PFSK-1 (cell line): ENCODE measurements at regions not wholly inside any gene's neighbourhood (a gene's known extent, or its start where the extent isn't known, plus 50 kb on each side); places are given as distances from the start of the nearest gene placed in this dataset.

Source experiments
- FOXP2 ChIP-seq: optimal IDR thresholded peaks from 2 replicates; pipeline ENCODE3; 2011; ENCODE audit warnings: borderline replicate concordance, control low read depth, inconsistent platforms; ENCODE audit not compliant: insufficient read depth; ENCODE audit errors: extremely low read length, extremely low read depth
- POLR2AphosphoS5 ChIP-seq: IDR thresholded peaks from 2 replicates; pipeline ENCODE4 v1.6.1; 2012; ENCODE audit warnings: low read depth, mild to moderate bottlenecking, control low read depth, low read length, moderate library complexity
- REST ChIP-seq, 2 experiments: IDR thresholded peaks; 2 replicates each; pipeline versions ENCODE4 v1.6.1 to v1.8.0; 2011 to 2012; ENCODE audit warnings: low read depth in 2 of 2, low read length in 2 of 2, control low read depth in 1 of 2, inconsistent platforms in 1 of 2, mild to moderate bottlenecking in 1 of 2, moderate library complexity in 1 of 2; ENCODE audit not compliant: insufficient read depth in 1 of 2
- SIN3A ChIP-seq: IDR thresholded peaks from 2 replicates; pipeline ENCODE4 v1.6.1; 2012; ENCODE audit warnings: mild to moderate bottlenecking, low read length, moderate library complexity, borderline replicate concordance; ENCODE audit not compliant: insufficient read depth
- TAF1 ChIP-seq: IDR thresholded peaks from 2 replicates; pipeline ENCODE4 v1.6.1; 2012; ENCODE audit warnings: low read length, control low read depth, borderline replicate concordance; ENCODE audit not compliant: insufficient read depth

GRCh38 chr3:24598695-24599470 lies 104.2 kb upstream of the THRB start:
- TF ChIP-seq POLR2AphosphoS5: no peak
- TF ChIP-seq SIN3A: no peak
- TF ChIP-seq FOXP2: no peak
- no peak for TF ChIP-seq TAF1
- no peak for TF ChIP-seq REST (IDR thresholded peaks at IDR 0.05; ENCODE audit: insufficient read depth in 1 of 2, low read depth in 2 of 2, low read length in 2 of 2)
